Uterus (tissue), 2 donors: ENCODE measurements at regions not wholly inside any gene's neighbourhood (a gene's known extent, or its start where the extent isn't known, plus 50 kb on each side); places are given as distances from the start of the nearest gene placed in this dataset.

Experiments
- CTCF ChIP-seq, 4 experiments: fragments of 200-600 bp in 2 of 4; fragments of 450-650 bp in 2 of 4; sonication (generic) in 2 of 4; IDR thresholded peaks; one replicate each; pipeline ENCODE4 v1.5.1; 2016 to 2019; ENCODE audit warnings: antibody characterized with exemption in 4 of 4, mild to moderate bottlenecking in 2 of 4, moderate library complexity in 1 of 4
- POLR2A ChIP-seq, 2 donors: fragments of 450-650 bp; IDR thresholded peaks; one replicate each; pipeline ENCODE4 v1.6.1; 2016; ENCODE audit warnings: antibody characterized with exemption in 2 of 2, mild to moderate bottlenecking in 1 of 2, moderate library complexity in 1 of 2

- TF ChIP-seq CTCF (IDR thresholded peaks at IDR 0.05) (no peak), POLR2A (IDR thresholded peaks at IDR 0.05) (no peak)
Observed at GRCh38 chr6:963456-963855, 270.5 kb upstream of the EXOC2 start.
